Panc1 (cell line): ENCODE measurements at regions not wholly inside any gene's neighbourhood (a gene's known extent, or its start where the extent isn't known, plus 50 kb on each side); places are given as distances from the start of the nearest gene placed in this dataset.

Experiments
- ATAC-seq: fragments of 200-7000 bp; cut with Tn5 transposase; 2 replicates; pipeline ENCODE4 v1.9.1; 2020; ENCODE audit warnings: mild to moderate bottlenecking, moderate library complexity
- BruUV-seq: library from RNA; stranded (reverse); fragments of 400-500 nt; replicated peaks from 2 replicates; lab custom pipeline; 2021; lab: Mats Ljungman, UMichigan
- CTCF ChIA-PET: fragments of 300-600 bp; sonication (Branson Sonifier 250); formaldehyde crosslinking; loops from one replicate; lab custom pipeline; 2022; ENCODE audit warnings: antibody characterized with exemption; lab: Charles Lee
- POLR2A ChIA-PET: fragments of 300-600 bp; sonication (Branson Sonifier 250); formaldehyde crosslinking; loops from one replicate; lab custom pipeline; 2022; ENCODE audit warnings: antibody characterized with exemption; lab: Charles Lee
- DNase-seq: peaks from one replicate; pipeline ENCODE4 v3.0.0-alpha.2; 2010; ENCODE audit warnings: low read depth, low spot score
- H3K27ac ChIP-seq: 2 replicates; pipeline ENCODE4 v1.5.1; 2011; ENCODE audit warnings: mild to moderate bottlenecking, low read length, inconsistent platforms
- H3K27me3 ChIP-seq: fragments of 200-500 bp; sonication (Bioruptor generic); 2 replicates; pipeline ENCODE4 v1.6.0; 2014; ENCODE audit warnings: low read length, inconsistent platforms; ENCODE audit not compliant: control insufficient read depth, insufficient read depth
- H3K36me3 ChIP-seq: fragments of 200-500 bp; sonication (Bioruptor generic); 2 replicates; pipeline ENCODE4 v1.5.1; 2014; ENCODE audit warnings: inconsistent platforms, mild to moderate bottlenecking, low read length, moderate library complexity; ENCODE audit not compliant: control insufficient read depth, insufficient read depth
- H3K4me1 ChIP-seq: 2 replicates; pipeline ENCODE4 v1.5.1; 2011; ENCODE audit warnings: inconsistent platforms, mild to moderate bottlenecking, low read length, moderate library complexity; ENCODE audit not compliant: control insufficient read depth, insufficient read depth
- H3K4me3 ChIP-seq, 2 experiments: 2 replicates each; pipeline ENCODE4 v1.5.1; 2011 to 2012; ENCODE audit warnings: low read depth in 2 of 2, low read length in 2 of 2, mild to moderate bottlenecking in 2 of 2, inconsistent platforms in 1 of 2, moderate library complexity in 1 of 2
- H3K9me3 ChIP-seq: fragments of 200-500 bp; sonication (Bioruptor generic); 2 replicates; pipeline ENCODE4 v1.5.1; 2014; ENCODE audit warnings: low read depth, mild to moderate bottlenecking, inconsistent platforms, low read length, moderate library complexity; ENCODE audit not compliant: control insufficient read depth, insufficient read depth
- POLR2AphosphoS5 ChIP-seq: IDR thresholded peaks from 2 replicates; pipeline ENCODE4 v1.6.1; 2012; ENCODE audit warnings: mild to moderate bottlenecking, low read depth, low read length, moderate library complexity
- SIN3A ChIP-seq: IDR thresholded peaks from 2 replicates; pipeline ENCODE4 v1.6.1; 2012; ENCODE audit warnings: low read depth, mild to moderate bottlenecking, low read length, moderate library complexity, borderline replicate concordance; ENCODE audit not compliant: insufficient read depth
- TCF7L2 ChIP-seq: IDR thresholded peaks from 2 replicates; pipeline ENCODE4 v1.6.1; 2011; ENCODE audit warnings: mild to moderate bottlenecking, low read depth, low read length, inconsistent platforms
- in situ Hi-C: cut with HindIII; loops from 2 replicates; pipeline ENCODE4 v1.10.0; 2016; ENCODE audit warnings: low sequenced_read_pairs, low pct_unique_long_range_greater_than_20kb
- intact Hi-C: fragments of 100-400 bp; cut with micrococcal nuclease; formaldehyde crosslinking; loops from one replicate; pipeline ENCODE4 v1.10.0; 2022; ENCODE audit not compliant: unreplicated experiment
- TF ChIP-seq, protein P1 (sequence below), 2 experiments: IDR thresholded peaks; 2 replicates each; pipeline ENCODE4 v1.6.1; 2011 to 2012; ENCODE audit warnings: low read depth in 2 of 2, control low read depth in 1 of 2, low read length in 1 of 2, mild to moderate bottlenecking in 1 of 2, moderate library complexity in 1 of 2; ENCODE audit not compliant: insufficient read depth in 1 of 2
- TF ChIP-seq, protein P2 (sequence below): fragments of 450-650 bp; IDR thresholded peaks from 2 replicates; pipeline ENCODE4 v1.5.1; 2017; ENCODE audit warnings: mild to moderate bottlenecking

DNA sequence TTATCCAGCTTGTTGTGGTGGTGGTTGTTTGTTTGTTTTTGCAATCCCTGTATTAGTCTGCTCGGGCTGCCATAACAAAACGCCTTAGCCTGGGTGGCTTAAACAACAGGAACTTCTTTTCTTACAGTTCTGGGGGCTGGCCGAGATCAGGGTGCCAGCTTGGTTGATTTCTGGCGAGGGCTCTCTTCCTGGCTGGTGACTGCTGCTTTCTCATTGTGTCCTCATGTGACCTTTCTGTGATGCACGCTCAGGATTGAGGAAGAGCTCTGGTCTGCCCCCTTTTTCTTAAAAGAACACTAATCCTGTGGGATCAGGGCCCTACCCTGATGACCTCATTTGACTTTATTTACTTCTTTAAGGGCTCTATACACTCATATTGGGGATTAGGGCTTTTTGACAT lies 107.1 kb upstream of the NRP1 start:
- no peak for TF ChIP-seq POLR2AphosphoS5
- no peak for TF ChIP-seq TCF7L2
- TF ChIP-seq, protein P1, sequence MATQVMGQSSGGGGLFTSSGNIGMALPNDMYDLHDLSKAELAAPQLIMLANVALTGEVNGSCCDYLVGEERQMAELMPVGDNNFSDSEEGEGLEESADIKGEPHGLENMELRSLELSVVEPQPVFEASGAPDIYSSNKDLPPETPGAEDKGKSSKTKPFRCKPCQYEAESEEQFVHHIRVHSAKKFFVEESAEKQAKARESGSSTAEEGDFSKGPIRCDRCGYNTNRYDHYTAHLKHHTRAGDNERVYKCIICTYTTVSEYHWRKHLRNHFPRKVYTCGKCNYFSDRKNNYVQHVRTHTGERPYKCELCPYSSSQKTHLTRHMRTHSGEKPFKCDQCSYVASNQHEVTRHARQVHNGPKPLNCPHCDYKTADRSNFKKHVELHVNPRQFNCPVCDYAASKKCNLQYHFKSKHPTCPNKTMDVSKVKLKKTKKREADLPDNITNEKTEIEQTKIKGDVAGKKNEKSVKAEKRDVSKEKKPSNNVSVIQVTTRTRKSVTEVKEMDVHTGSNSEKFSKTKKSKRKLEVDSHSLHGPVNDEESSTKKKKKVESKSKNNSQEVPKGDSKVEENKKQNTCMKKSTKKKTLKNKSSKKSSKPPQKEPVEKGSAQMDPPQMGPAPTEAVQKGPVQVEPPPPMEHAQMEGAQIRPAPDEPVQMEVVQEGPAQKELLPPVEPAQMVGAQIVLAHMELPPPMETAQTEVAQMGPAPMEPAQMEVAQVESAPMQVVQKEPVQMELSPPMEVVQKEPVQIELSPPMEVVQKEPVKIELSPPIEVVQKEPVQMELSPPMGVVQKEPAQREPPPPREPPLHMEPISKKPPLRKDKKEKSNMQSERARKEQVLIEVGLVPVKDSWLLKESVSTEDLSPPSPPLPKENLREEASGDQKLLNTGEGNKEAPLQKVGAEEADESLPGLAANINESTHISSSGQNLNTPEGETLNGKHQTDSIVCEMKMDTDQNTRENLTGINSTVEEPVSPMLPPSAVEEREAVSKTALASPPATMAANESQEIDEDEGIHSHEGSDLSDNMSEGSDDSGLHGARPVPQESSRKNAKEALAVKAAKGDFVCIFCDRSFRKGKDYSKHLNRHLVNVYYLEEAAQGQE (IDR thresholded peaks at IDR 0.05; ENCODE audit: insufficient read depth in 1 of 2, low read depth in 2 of 2, low read length in 1 of 2): no peak
- TF ChIP-seq, protein P2, sequence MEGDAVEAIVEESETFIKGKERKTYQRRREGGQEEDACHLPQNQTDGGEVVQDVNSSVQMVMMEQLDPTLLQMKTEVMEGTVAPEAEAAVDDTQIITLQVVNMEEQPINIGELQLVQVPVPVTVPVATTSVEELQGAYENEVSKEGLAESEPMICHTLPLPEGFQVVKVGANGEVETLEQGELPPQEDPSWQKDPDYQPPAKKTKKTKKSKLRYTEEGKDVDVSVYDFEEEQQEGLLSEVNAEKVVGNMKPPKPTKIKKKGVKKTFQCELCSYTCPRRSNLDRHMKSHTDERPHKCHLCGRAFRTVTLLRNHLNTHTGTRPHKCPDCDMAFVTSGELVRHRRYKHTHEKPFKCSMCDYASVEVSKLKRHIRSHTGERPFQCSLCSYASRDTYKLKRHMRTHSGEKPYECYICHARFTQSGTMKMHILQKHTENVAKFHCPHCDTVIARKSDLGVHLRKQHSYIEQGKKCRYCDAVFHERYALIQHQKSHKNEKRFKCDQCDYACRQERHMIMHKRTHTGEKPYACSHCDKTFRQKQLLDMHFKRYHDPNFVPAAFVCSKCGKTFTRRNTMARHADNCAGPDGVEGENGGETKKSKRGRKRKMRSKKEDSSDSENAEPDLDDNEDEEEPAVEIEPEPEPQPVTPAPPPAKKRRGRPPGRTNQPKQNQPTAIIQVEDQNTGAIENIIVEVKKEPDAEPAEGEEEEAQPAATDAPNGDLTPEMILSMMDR: no peak
- no peak for TF ChIP-seq SIN3A
- H3K27me3 ChIP-seq: no peaks in the 10 kb centered on the region
- intact Hi-C loops: no loop called here
- no peak overlapping the region for H3K27ac ChIP-seq
- POLR2A ChIA-PET: no interaction called here
- H3K4me3 ChIP-seq: no peak overlapping the region
- in situ Hi-C loops: no loop called here
- H3K9me3 ChIP-seq: no peaks in the 10 kb centered on the region
- BruUV-seq: no TSS peak
- CTCF ChIA-PET: no interaction called here
- no peaks in the 10 kb centered on the region for H3K4me1 ChIP-seq
- no peak for DNase-seq
- no peak for ATAC-seq
- no peaks in the 10 kb centered on the region for H3K36me3 ChIP-seq

DNA sequence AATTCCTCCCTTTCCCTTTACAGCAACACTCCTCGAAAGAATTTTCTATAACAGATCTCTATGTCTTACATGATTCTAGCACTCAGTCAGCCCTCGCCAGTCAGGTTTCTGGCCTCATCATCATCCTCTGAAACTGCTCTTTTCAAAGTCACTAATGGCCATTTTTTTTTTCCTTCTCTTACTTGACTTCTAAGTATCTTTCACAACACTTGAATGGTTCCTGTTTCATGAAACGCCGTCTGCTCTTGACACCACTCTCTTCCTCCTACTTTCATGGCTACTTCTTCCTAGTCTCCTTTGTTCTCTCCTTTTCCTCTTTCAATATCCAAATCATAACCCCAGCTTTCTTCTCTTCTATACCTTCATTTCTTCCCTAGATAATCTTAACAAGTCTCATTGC lies 100.5 kb upstream of the NRP1 start:
- H3K4me1 ChIP-seq: no peaks in the 10 kb centered on the region
- H3K4me3 ChIP-seq: no peak overlapping the region
- DNase-seq (no peak), ATAC-seq (no peak)
- H3K36me3 ChIP-seq: no peaks in the 10 kb centered on the region
- H3K9me3 ChIP-seq: no peaks in the 10 kb centered on the region
- CTCF ChIA-PET: no interaction called here
- POLR2A ChIA-PET: no interaction called here
- no TSS peak for BruUV-seq
- intact Hi-C loops (no loop called here), in situ Hi-C loops (no loop called here)
- no peak for TF ChIP-seq SIN3A
- TF ChIP-seq, protein P1 (IDR thresholded peaks at IDR 0.05; ENCODE audit: insufficient read depth in 1 of 2, low read depth in 2 of 2, low read length in 1 of 2): no peak
- H3K27ac ChIP-seq: no peak overlapping the region
- H3K27me3 ChIP-seq: no peaks in the 10 kb centered on the region
